H1 (cell line): ENCODE measurements at regions not wholly inside any gene's neighbourhood (a gene's known extent, or its start where the extent isn't known, plus 50 kb on each side); places are given as distances from the start of the nearest gene placed in this dataset.

Experiments used
- CTCF ChIA-PET: fragments of 300-600 bp; sonication (Branson Sonifier 250); formaldehyde crosslinking; loops from one replicate; lab custom pipeline; 2021; ENCODE audit not compliant: partially characterized antibody; lab: Charles Lee
- POLR2A ChIA-PET: fragments of 300-600 bp; sonication (Branson Sonifier 250); formaldehyde crosslinking; loops from one replicate; lab custom pipeline; 2021; ENCODE audit warnings: inconsistent platforms; ENCODE audit not compliant: partially characterized antibody; lab: Charles Lee
- DNase-seq, 2 experiments: peaks; one replicate each; pipeline versions ENCODE4 v3.0.0 to v3.0.0-alpha.2; 2010 to 2022; ENCODE audit warnings: low spot score in 2 of 2, low read depth in 1 of 2, mixed read lengths in 1 of 2
- FAIRE-seq: peaks from 2 replicates; lab custom pipeline; 2011; peaks lifted over from hg19 to GRCh38; lab: Jason Lieb, UNC
- H2AFZ ChIP-seq: 2 replicates; pipeline ENCODE4 v1.8.1; 2012; ENCODE audit warnings: low read length, inconsistent platforms
- H2AK5ac ChIP-seq: 2 replicates; pipeline ENCODE4 v1.6.1; 2013; ENCODE audit warnings: low read depth, low read length
- H2BK120ac ChIP-seq: replicated peaks from 2 replicates; pipeline ENCODE3; 2013; ENCODE audit warnings: low read depth, low read length, inconsistent platforms
- H2BK12ac ChIP-seq: 2 replicates; pipeline ENCODE4 v1.6.1; 2013; ENCODE audit warnings: low read depth, low read length
- H2BK15ac ChIP-seq: 2 replicates; pipeline ENCODE4 v1.6.1; 2013; ENCODE audit warnings: low read length
- H2BK20ac ChIP-seq: 2 replicates; pipeline ENCODE4 v1.6.1; 2013; ENCODE audit warnings: low read length
- H2BK5ac ChIP-seq: 2 replicates; pipeline ENCODE4 v1.6.1; 2013; ENCODE audit warnings: low read depth, low read length
- H3K14ac ChIP-seq: 2 replicates; pipeline ENCODE4 v1.6.1; 2013; ENCODE audit warnings: inconsistent platforms; ENCODE audit not compliant: insufficient read length
- H3K18ac ChIP-seq: 2 replicates; pipeline ENCODE4 v1.6.1; 2013; ENCODE audit warnings: low read length; ENCODE audit errors: extremely low read depth
- H3K23ac ChIP-seq: 2 replicates; pipeline ENCODE4 v1.6.1; 2013; ENCODE audit warnings: inconsistent platforms; ENCODE audit not compliant: insufficient read length
- H3K23me2 ChIP-seq: 2 replicates; pipeline ENCODE4 v1.6.1; 2013; ENCODE audit warnings: low read depth, low read length
- H3K27ac ChIP-seq: 2 replicates; pipeline ENCODE4 v1.6.1; 2011; ENCODE audit warnings: low read depth, low read length, inconsistent platforms
- H3K27me3 ChIP-seq, 4 experiments: replicated peaks in 1 of 4; 1 replicate in 1 of 4; 2 replicates in 3 of 4; pipeline versions ENCODE4 v1.6.1 to v1.8.1; 2011 to 2013; ENCODE audit warnings: low read length in 3 of 4, mild to moderate bottlenecking in 3 of 4, inconsistent platforms in 2 of 4, mixed read lengths in 2 of 4, moderate library complexity in 1 of 4; ENCODE audit not compliant: control insufficient read depth in 3 of 4, insufficient read depth in 3 of 4; ENCODE audit errors: extremely low read depth in 1 of 4
- H3K36me3 ChIP-seq, 4 experiments: 2 replicates each; pipeline versions ENCODE4 v1.6.1 to v1.8.1; 2011 to 2013; ENCODE audit warnings: mild to moderate bottlenecking in 4 of 4, low read length in 3 of 4, moderate library complexity in 2 of 4, control low read depth in 1 of 4, inconsistent platforms in 1 of 4; ENCODE audit not compliant: insufficient read depth in 4 of 4, control insufficient read depth in 2 of 4
- H3K4ac ChIP-seq: replicated peaks from 2 replicates; pipeline ENCODE3; 2013; ENCODE audit warnings: low read length, low read depth, mixed read lengths, inconsistent platforms; ENCODE audit not compliant: insufficient read length
- H3K4me1 ChIP-seq, 4 experiments: replicated peaks in 1 of 4; 1 replicate in 1 of 4; 2 replicates in 3 of 4; pipeline versions ENCODE4 v1.6.1 to v1.8.1; 2011 to 2013; ENCODE audit warnings: low read length in 3 of 4, inconsistent platforms in 2 of 4, mixed read lengths in 1 of 4; ENCODE audit not compliant: insufficient read depth in 4 of 4, control insufficient read depth in 3 of 4
- H3K4me2 ChIP-seq, 2 experiments: 2 replicates each; pipeline versions ENCODE4 v1.6.1 to v1.8.1; 2011 to 2013; ENCODE audit warnings: low read depth in 2 of 2, low read length in 2 of 2, control low read depth in 1 of 2, inconsistent platforms in 1 of 2, mild to moderate bottlenecking in 1 of 2; ENCODE audit not compliant: insufficient read depth in 1 of 2
- H3K4me3 ChIP-seq, 4 experiments: fragments of 200-600, 300-600 bp in 1 of 4; sonication (generic), shearing (Covaris generic), sonication (Bioruptor Twin) in 1 of 4; 2 replicates each; pipeline versions ENCODE4 v1.5.1 to v1.8.1; 2011 to 2016; ENCODE audit warnings: low read length in 4 of 4, low read depth in 3 of 4, control low read depth in 2 of 4, inconsistent platforms in 2 of 4, mild to moderate bottlenecking in 2 of 4, mixed read lengths in 1 of 4, moderate library complexity in 1 of 4; ENCODE audit not compliant: insufficient read depth in 2 of 4; ENCODE audit errors: extremely low read depth in 1 of 4
- H3K56ac ChIP-seq: replicated peaks from 2 replicates; pipeline ENCODE3; 2013; ENCODE audit warnings: low read depth, mild to moderate bottlenecking, mixed read lengths, low read length, inconsistent platforms; ENCODE audit not compliant: insufficient read length
- H3K79me1 ChIP-seq: 2 replicates; pipeline ENCODE4 v1.6.1; 2013; ENCODE audit warnings: low read depth, low read length, control low read depth
- H3K79me2 ChIP-seq, 2 experiments: 2 replicates each; pipeline versions ENCODE4 v1.6.1 to v1.8.1; 2012 to 2013; ENCODE audit warnings: low read length in 2 of 2, mild to moderate bottlenecking in 2 of 2, inconsistent platforms in 1 of 2; ENCODE audit not compliant: insufficient read depth in 2 of 2, control insufficient read depth in 1 of 2
- H3K9ac ChIP-seq, 4 experiments: replicated peaks in 1 of 4; 1 replicate in 1 of 4; 2 replicates in 3 of 4; pipeline versions ENCODE4 v1.6.1 to v1.8.1; 2011 to 2013; ENCODE audit warnings: low read depth in 3 of 4, low read length in 3 of 4, control low read depth in 2 of 4, mild to moderate bottlenecking in 2 of 4, moderate library complexity in 2 of 4, inconsistent platforms in 1 of 4; ENCODE audit errors: extremely low read depth in 1 of 4
- H3K9me3 ChIP-seq, 2 experiments: 2 replicates each; pipeline versions ENCODE4 v1.6.1 to v1.8.1; 2012 to 2013; ENCODE audit warnings: mild to moderate bottlenecking in 2 of 2, moderate library complexity in 2 of 2, control low read depth in 1 of 2, inconsistent platforms in 1 of 2, low read depth in 1 of 2, low read length in 1 of 2, mixed read lengths in 1 of 2; ENCODE audit not compliant: insufficient read depth in 2 of 2
- H4K20me1 ChIP-seq, 2 experiments: replicated peaks in 1 of 2; 2 replicates each; pipeline versions ENCODE3 to v1.8.1; 2011 to 2013; ENCODE audit warnings: inconsistent platforms in 2 of 2, low read length in 2 of 2, mild to moderate bottlenecking in 1 of 2; ENCODE audit not compliant: insufficient read depth in 2 of 2, control insufficient read depth in 1 of 2
- H4K5ac ChIP-seq: 2 replicates; pipeline ENCODE4 v1.6.1; 2013; ENCODE audit warnings: low read length, low read depth, mixed read lengths, inconsistent platforms; ENCODE audit not compliant: insufficient read length
- H4K8ac ChIP-seq: 2 replicates; pipeline ENCODE4 v1.8.0; 2013; ENCODE audit warnings: mild to moderate bottlenecking, moderate library complexity, low read length, inconsistent platforms; ENCODE audit not compliant: insufficient read depth; ENCODE audit errors: extremely low read depth
- H4K91ac ChIP-seq: replicated peaks from 2 replicates; pipeline ENCODE3; 2013; ENCODE audit warnings: low read length, mixed read lengths, inconsistent platforms; ENCODE audit not compliant: insufficient read length
- TBP ChIP-seq: IDR thresholded peaks from 2 replicates; pipeline ENCODE4 v1.6.1; 2011; ENCODE audit warnings: low read depth, low read length, improper control_type of control experiment
- WGBS, 2 experiments: shearing (Covaris generic) in 1 of 2; methylation state at CpG; one replicate each; pipeline versions ENCODE4 v1.1.6 to v1.1.7; 2013 to 2015; ENCODE audit warnings: low lambda C conversion rate in 2 of 2, mixed read lengths in 2 of 2, inconsistent platforms in 1 of 2, low coverage in 1 of 2, missing lambda C conversion rate in 1 of 2; ENCODE audit not compliant: insufficient replicate concordance in 2 of 2, insufficient coverage in 1 of 2, insufficient read length in 1 of 2; ENCODE audit errors: extremely low coverage in 1 of 2, missing lambda C conversion rate in 1 of 2; 5-methylcytosine and 5-hydroxymethylcytosine counted together

DNA sequence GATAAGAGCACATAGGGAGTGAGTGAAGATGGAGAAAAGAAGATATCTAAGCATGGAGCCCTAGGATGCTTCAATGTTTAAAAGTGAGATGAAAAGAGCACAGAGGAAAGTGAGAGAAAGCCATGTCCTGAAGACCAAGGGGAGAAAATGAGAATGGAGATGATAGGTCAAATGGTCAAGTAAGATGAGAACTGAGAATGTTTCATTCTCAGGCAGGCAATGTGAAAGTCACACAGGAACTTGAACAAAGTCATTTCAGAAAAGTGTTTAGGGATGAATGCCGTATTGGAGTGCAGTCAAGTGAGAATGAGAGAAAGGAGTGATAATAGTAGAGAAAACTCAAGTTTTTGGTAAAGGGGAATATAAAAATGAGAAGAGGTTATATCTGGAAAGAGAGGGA is 148.7 kb upstream of the PTCHD1 start:
- no peak overlapping the region for H3K14ac ChIP-seq
- no peak overlapping the region for H4K5ac ChIP-seq
- H2BK20ac ChIP-seq, result no peak overlapping the region
- no peak overlapping the region for H3K23ac ChIP-seq
- no peaks in the 10 kb centered on the region for H3K27me3 ChIP-seq
- no peak overlapping the region for H2BK5ac ChIP-seq
- H3K56ac ChIP-seq, result no peak overlapping the region
- H3K9ac ChIP-seq, result no peak overlapping the region
- no peaks in the 10 kb centered on the region for H3K4me1 ChIP-seq
- no peaks in the 10 kb centered on the region for H3K79me2 ChIP-seq
- H3K4ac ChIP-seq, result no peak overlapping the region
- no peak overlapping the region for H2AFZ ChIP-seq
- ChIA-PET POLR2A (no interaction called here), CTCF (no interaction called here)
- no peak overlapping the region for H3K4me2 ChIP-seq
- H4K8ac ChIP-seq, result no peak overlapping the region
- H2BK12ac ChIP-seq, result no peak overlapping the region
- H3K18ac ChIP-seq, result no peak overlapping the region
- no peak overlapping the region for H2AK5ac ChIP-seq
- DNase-seq (no peak), FAIRE-seq (no peak)
- no peaks in the 10 kb centered on the region for H3K9me3 ChIP-seq
- no peaks in the 10 kb centered on the region for H3K23me2 ChIP-seq
- H2BK15ac ChIP-seq, result no peak overlapping the region
- H4K20me1 ChIP-seq, result no peaks in the 10 kb centered on the region
- no peaks in the 10 kb centered on the region for H3K36me3 ChIP-seq
- no peaks in the 10 kb centered on the region for H3K79me1 ChIP-seq
- no peak overlapping the region for H2BK120ac ChIP-seq
- H3K4me3 ChIP-seq, result no peak overlapping the region
- H3K27ac ChIP-seq, result no peak overlapping the region
- no peak overlapping the region for H4K91ac ChIP-seq
- 91% methylated on average over 1 of the region's 1 CpG; no CpG with 5 or more reads in 1 of the 2 experiments for WGBS, 2 experiments
- no peak for TF ChIP-seq TBP
